ENCODE measurements at regions not wholly inside any gene's neighbourhood (a gene's known extent, or its start where the extent isn't known, plus 50 kb on each side); places are given as distances from the start of the nearest gene placed in this dataset.

DNA sequence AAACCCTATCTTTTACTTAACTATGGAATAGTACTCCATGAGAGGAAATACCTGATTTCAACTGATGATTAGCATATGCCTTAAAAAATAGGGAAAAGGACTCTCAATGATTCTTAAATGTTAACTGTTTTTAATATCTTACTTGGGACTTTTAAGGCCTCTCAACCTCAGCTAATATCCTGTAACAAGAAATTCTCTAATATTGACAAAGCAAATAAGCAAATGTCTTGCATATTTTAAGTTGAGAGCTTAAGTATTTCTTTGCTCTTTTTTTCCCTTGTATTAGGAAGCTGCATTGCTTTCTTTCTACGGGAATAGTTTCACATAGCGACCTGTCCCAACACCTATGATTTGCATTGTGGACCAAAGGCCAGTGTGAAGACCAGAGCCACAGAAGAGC is 249.9 kb downstream of the BCAT1 start:
- Mint-ChIP-seq H3K27me3 (ENCODE audit: low read depth) (no peaks in the 10 kb centered on the region), H3K27ac (no peak overlapping the region), H3K4me1 (peaks cover 30% of the 10 kb centered on the region), H3K9me3 (peaks cover 16% of the 10 kb centered on the region), H3K4me3 (no peak overlapping the region), H3K36me3 (peaks cover 11% of the 10 kb centered on the region)
- no peak for DNase-seq (ENCODE audit: low spot score)
- ATAC-seq, result no peak
- POLR2A ChIA-PET, result no interaction called here
- CTCF ChIA-PET, result no interaction called here
- no peak for TF ChIP-seq JAZF1 (CRISPR knock-in tag; IDR thresholded peaks at IDR 0.05)
- TF ChIP-seq, protein P1, sequence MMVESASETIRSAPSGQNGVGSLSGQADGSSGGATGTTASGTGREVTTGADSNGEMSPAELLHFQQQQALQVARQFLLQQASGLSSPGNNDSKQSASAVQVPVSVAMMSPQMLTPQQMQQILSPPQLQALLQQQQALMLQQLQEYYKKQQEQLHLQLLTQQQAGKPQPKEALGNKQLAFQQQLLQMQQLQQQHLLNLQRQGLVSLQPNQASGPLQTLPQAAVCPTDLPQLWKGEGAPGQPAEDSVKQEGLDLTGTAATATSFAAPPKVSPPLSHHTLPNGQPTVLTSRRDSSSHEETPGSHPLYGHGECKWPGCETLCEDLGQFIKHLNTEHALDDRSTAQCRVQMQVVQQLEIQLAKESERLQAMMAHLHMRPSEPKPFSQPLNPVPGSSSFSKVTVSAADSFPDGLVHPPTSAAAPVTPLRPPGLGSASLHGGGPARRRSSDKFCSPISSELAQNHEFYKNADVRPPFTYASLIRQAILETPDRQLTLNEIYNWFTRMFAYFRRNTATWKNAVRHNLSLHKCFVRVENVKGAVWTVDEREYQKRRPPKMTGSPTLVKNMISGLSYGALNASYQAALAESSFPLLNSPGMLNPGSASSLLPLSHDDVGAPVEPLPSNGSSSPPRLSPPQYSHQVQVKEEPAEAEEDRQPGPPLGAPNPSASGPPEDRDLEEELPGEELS (CRISPR knock-in tag; IDR thresholded peaks at IDR 0.05), result no peak
- TF ChIP-seq, protein P2, sequence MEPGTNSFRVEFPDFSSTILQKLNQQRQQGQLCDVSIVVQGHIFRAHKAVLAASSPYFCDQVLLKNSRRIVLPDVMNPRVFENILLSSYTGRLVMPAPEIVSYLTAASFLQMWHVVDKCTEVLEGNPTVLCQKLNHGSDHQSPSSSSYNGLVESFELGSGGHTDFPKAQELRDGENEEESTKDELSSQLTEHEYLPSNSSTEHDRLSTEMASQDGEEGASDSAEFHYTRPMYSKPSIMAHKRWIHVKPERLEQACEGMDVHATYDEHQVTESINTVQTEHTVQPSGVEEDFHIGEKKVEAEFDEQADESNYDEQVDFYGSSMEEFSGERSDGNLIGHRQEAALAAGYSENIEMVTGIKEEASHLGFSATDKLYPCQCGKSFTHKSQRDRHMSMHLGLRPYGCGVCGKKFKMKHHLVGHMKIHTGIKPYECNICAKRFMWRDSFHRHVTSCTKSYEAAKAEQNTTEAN (CRISPR knock-in tag; IDR thresholded peaks at IDR 0.05), result no peak
- TF ChIP-seq ZNF396 (CRISPR knock-in tag; IDR thresholded peaks at IDR 0.05; ENCODE audit: borderline replicate concordance), result no peak
- TF ChIP-seq, protein P3, sequence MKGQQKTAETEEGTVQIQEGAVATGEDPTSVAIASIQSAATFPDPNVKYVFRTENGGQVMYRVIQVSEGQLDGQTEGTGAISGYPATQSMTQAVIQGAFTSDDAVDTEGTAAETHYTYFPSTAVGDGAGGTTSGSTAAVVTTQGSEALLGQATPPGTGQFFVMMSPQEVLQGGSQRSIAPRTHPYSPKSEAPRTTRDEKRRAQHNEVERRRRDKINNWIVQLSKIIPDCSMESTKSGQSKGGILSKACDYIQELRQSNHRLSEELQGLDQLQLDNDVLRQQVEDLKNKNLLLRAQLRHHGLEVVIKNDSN (CRISPR knock-in tag; IDR thresholded peaks at IDR 0.05), result no peak
- no peak for TF ChIP-seq ZNF423 (CRISPR knock-in tag; IDR thresholded peaks at IDR 0.05)
- TF ChIP-seq CBFB (CRISPR knock-in tag; IDR thresholded peaks at IDR 0.05; ENCODE audit: low read depth), result no peak
- no peak for TF ChIP-seq NFYB (CRISPR knock-in tag; conservative IDR thresholded peaks at IDR 0.05; ENCODE audit: low read depth)
- no peak for TF ChIP-seq SMAD3 (CRISPR knock-in tag; IDR thresholded peaks at IDR 0.05; ENCODE audit: borderline replicate concordance)

- ChIA-PET POLR2A (no interaction called here), CTCF (no interaction called here)
- H3K36me3 Mint-ChIP-seq, result peaks cover 11% of the 10 kb centered on the region
- peaks cover 16% of the 10 kb centered on the region for H3K9me3 Mint-ChIP-seq
- peaks cover 30% of the 10 kb centered on the region for H3K4me1 Mint-ChIP-seq
- H3K4me3 Mint-ChIP-seq, result no peak overlapping the region
- ATAC-seq, result no peak
- no peaks in the 10 kb centered on the region for H3K27me3 Mint-ChIP-seq (ENCODE audit: low read depth)
- no peak overlapping the region for H3K27ac Mint-ChIP-seq
- DNase-seq (ENCODE audit: low spot score), result no peak
- TF ChIP-seq ZNF263 (CRISPR knock-in tag; IDR thresholded peaks at IDR 0.05; ENCODE audit: low read depth), result no peak
- no peak for TF ChIP-seq GRHL2 (CRISPR knock-in tag; IDR thresholded peaks at IDR 0.05; ENCODE audit: insufficient replicate concordance, severe bottlenecking)
- TF ChIP-seq USF2 (CRISPR knock-in tag; IDR thresholded peaks at IDR 0.05), result no peak
- no peak for TF ChIP-seq ERG (CRISPR knock-in tag; IDR thresholded peaks at IDR 0.05)
- TF ChIP-seq, protein P4, sequence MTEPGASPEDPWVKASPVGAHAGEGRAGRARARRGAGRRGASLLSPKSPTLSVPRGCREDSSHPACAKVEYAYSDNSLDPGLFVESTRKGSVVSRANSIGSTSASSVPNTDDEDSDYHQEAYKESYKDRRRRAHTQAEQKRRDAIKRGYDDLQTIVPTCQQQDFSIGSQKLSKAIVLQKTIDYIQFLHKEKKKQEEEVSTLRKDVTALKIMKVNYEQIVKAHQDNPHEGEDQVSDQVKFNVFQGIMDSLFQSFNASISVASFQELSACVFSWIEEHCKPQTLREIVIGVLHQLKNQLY (CRISPR knock-in tag; IDR thresholded peaks at IDR 0.05), result no peak
- no peak for TF ChIP-seq SMAD3 (CRISPR knock-in tag; IDR thresholded peaks at IDR 0.05; ENCODE audit: borderline replicate concordance)
- TF ChIP-seq ZNF425 (CRISPR knock-in tag; conservative IDR thresholded peaks at IDR 0.05), result no peak
- TF ChIP-seq NR3C1 (CRISPR knock-in tag; conservative IDR thresholded peaks at IDR 0.05; ENCODE audit: low read depth), result no peak
- no peak for TF ChIP-seq ZMAT4 (CRISPR knock-in tag; IDR thresholded peaks at IDR 0.05)
- no peak for TF ChIP-seq ZNF232 (CRISPR knock-in tag; IDR thresholded peaks at IDR 0.05)
- TF ChIP-seq ZSCAN18 (CRISPR knock-in tag; IDR thresholded peaks at IDR 0.05), result no peak
- TF ChIP-seq PRRX2 (CRISPR knock-in tag; IDR thresholded peaks at IDR 0.05), result no peak
Measured at GRCh38 chr12:24697769-24698168, 251.1 kb downstream of the BCAT1 start.

Data from WTC11 (cell line).